ENCODE measurements at regions not wholly inside any gene's neighbourhood (a gene's known extent, or its start where the extent isn't known, plus 50 kb on each side); places are given as distances from the start of the nearest gene placed in this dataset.

GRCh38 chr20:58008413-58008812 lies 220.0 kb downstream of the ANKRD60 start:
- Mint-ChIP-seq H3K27me3 (ENCODE audit: insufficient read depth, unreplicated experiment) (peaks cover 20% of the 10 kb centered on the region), H3K36me3 (ENCODE audit: insufficient read depth, unreplicated experiment) (no peaks in the 10 kb centered on the region), H3K4me1 (ENCODE audit: low read depth, unreplicated experiment) (no peaks in the 10 kb centered on the region), H3K4me3 (ENCODE audit: unreplicated experiment) (no peak overlapping the region), H3K27ac (ENCODE audit: unreplicated experiment) (no peak overlapping the region), H3K9me3 (ENCODE audit: unreplicated experiment) (peaks cover 9% of the 10 kb centered on the region)
- H3K9me3 ChIP-seq = peaks cover 6% of the 10 kb centered on the region; the same call in 1 of the 2 replicates
- BruUV-seq (replicated peaks) = no TSS peak
- CTCF ChIA-PET = no interaction called here
- H3K36me3 ChIP-seq (ENCODE audit: control insufficient read depth, insufficient read depth, low read length) = no peaks in the 10 kb centered on the region
- H3K4me3 ChIP-seq (ENCODE audit: low read depth, low read length) = no peak overlapping the region
- DNase-seq = peak in 1 of 2 experiments; percentile 29
- POLR2A ChIA-PET = no interaction called here
- no peak for TF ChIP-seq CTCF (IDR thresholded peaks at IDR 0.05; ENCODE audit: insufficient read depth in 1 of 2, low read depth in 1 of 2, low read length in 1 of 2, severe bottlenecking in 1 of 2, unreplicated experiment in 1 of 2)
- H3K27me3 ChIP-seq (replicated peaks; ENCODE audit: control insufficient read depth, insufficient read depth, low read length) = no peaks in the 10 kb centered on the region
- no peaks in the 10 kb centered on the region for H3K4me1 ChIP-seq
- intact Hi-C loops (cut with micrococcal nuclease; ENCODE audit: unreplicated experiment) = no loop called here

GRCh38 chr20:58007947-58008346 lies 220.5 kb downstream of the ANKRD60 start:
- peak in 1 of 2 experiments; percentile 23 for DNase-seq
- H3K27me3 Mint-ChIP-seq (ENCODE audit: insufficient read depth, unreplicated experiment) = peaks cover 20% of the 10 kb centered on the region
- H3K36me3 Mint-ChIP-seq (ENCODE audit: insufficient read depth, unreplicated experiment) = no peaks in the 10 kb centered on the region
- Histone ChIP-seq H3K27me3 (replicated peaks; ENCODE audit: control insufficient read depth, insufficient read depth, low read length) (no peaks in the 10 kb centered on the region), H3K9me3 (peaks cover 6% of the 10 kb centered on the region; the same call in 1 of the 2 replicates), H3K4me3 (ENCODE audit: low read depth, low read length) (no peak overlapping the region), H3K4me1 (no peaks in the 10 kb centered on the region), H3K36me3 (ENCODE audit: control insufficient read depth, insufficient read depth, low read length) (no peaks in the 10 kb centered on the region)
- peaks cover 9% of the 10 kb centered on the region for H3K9me3 Mint-ChIP-seq (ENCODE audit: unreplicated experiment)
- no TSS peak for BruUV-seq (replicated peaks)
- no peaks in the 10 kb centered on the region for H3K4me1 Mint-ChIP-seq (ENCODE audit: low read depth, unreplicated experiment)
- POLR2A ChIA-PET = no interaction called here
- CTCF ChIA-PET = no interaction called here
- H3K4me3 Mint-ChIP-seq (ENCODE audit: unreplicated experiment) = no peak overlapping the region
- no peak overlapping the region for H3K27ac Mint-ChIP-seq (ENCODE audit: unreplicated experiment)
- TF ChIP-seq CTCF (IDR thresholded peaks at IDR 0.05; ENCODE audit: insufficient read depth in 1 of 2, low read depth in 1 of 2, low read length in 1 of 2, severe bottlenecking in 1 of 2, unreplicated experiment in 1 of 2) = no peak
- intact Hi-C loops (cut with micrococcal nuclease; ENCODE audit: unreplicated experiment) = no loop called here

GRCh38 chr20:58006346-58007316 lies 221.8 kb downstream of the ANKRD60 start:
- Mint-ChIP-seq H3K9me3 (ENCODE audit: unreplicated experiment) (peaks cover 9% of the 10 kb centered on the region), H3K4me3 (ENCODE audit: unreplicated experiment) (no peak overlapping the region), H3K36me3 (ENCODE audit: insufficient read depth, unreplicated experiment) (no peaks in the 10 kb centered on the region), H3K27ac (ENCODE audit: unreplicated experiment) (no peak overlapping the region), H3K27me3 (ENCODE audit: insufficient read depth, unreplicated experiment) (peaks cover 17% of the 10 kb centered on the region), H3K4me1 (ENCODE audit: low read depth, unreplicated experiment) (no peaks in the 10 kb centered on the region)
- H3K9me3 ChIP-seq = peaks cover 6% of the 10 kb centered on the region; the same call in 1 of the 2 replicates
- intact Hi-C loops (cut with micrococcal nuclease; ENCODE audit: unreplicated experiment) = no loop called here
- POLR2A ChIA-PET = no interaction called here
- H3K36me3 ChIP-seq (ENCODE audit: control insufficient read depth, insufficient read depth, low read length) = no peaks in the 10 kb centered on the region
- DNase-seq = peak in 1 of 2 experiments; percentile 30
- BruUV-seq (replicated peaks) = no TSS peak
- no peak overlapping the region for H3K4me3 ChIP-seq (ENCODE audit: low read depth, low read length)
- no peaks in the 10 kb centered on the region for H3K27me3 ChIP-seq (replicated peaks; ENCODE audit: control insufficient read depth, insufficient read depth, low read length)
- TF ChIP-seq CTCF (IDR thresholded peaks at IDR 0.05; ENCODE audit: insufficient read depth in 1 of 2, low read depth in 1 of 2, low read length in 1 of 2, severe bottlenecking in 1 of 2, unreplicated experiment in 1 of 2) = no peak
- no peaks in the 10 kb centered on the region for H3K4me1 ChIP-seq
- CTCF ChIA-PET = no interaction called here
